ENCODE measurements at regions not wholly inside any gene's neighbourhood (a gene's known extent, or its start where the extent isn't known, plus 50 kb on each side); places are given as distances from the start of the nearest gene placed in this dataset.

- TF ChIP-seq REST (IDR thresholded peaks at IDR 0.05; ENCODE audit: borderline replicate concordance) (no peak), CTCF (IDR thresholded peaks at IDR 0.05; ENCODE audit: poor library complexity, severe bottlenecking) (no peak)
Observed at GRCh38 chr3:194756791-194757325, 71.2 kb downstream of the FAM43A start.
